ENCODE measurements at regions not wholly inside any gene's neighbourhood (a gene's known extent, or its start where the extent isn't known, plus 50 kb on each side); places are given as distances from the start of the nearest gene placed in this dataset.

DNA sequence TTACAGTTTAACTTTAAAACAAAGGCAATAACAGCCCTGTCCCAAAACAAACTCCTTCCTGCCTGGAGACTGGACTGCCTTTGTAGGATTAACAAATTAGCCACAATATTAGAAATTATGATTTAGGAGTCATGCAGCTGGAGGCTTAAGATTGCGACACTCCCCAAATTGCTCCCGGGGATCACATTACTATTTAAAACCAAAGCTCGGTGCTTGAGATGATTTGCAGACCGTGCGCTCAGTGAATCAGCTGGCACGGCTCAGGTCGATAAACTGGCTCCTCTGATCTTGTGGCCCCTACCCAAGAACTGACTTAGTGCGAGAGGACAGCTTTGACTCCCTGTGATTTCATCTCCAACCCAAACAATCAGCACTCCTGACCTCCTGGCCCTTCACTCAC, 829.3 kb downstream of the NLGN4X start:
- 74 to 77% methylated on average over 8 of the region's 8 CpGs for WGBS, 2 donors
- no peak for DNase-seq

DNA sequence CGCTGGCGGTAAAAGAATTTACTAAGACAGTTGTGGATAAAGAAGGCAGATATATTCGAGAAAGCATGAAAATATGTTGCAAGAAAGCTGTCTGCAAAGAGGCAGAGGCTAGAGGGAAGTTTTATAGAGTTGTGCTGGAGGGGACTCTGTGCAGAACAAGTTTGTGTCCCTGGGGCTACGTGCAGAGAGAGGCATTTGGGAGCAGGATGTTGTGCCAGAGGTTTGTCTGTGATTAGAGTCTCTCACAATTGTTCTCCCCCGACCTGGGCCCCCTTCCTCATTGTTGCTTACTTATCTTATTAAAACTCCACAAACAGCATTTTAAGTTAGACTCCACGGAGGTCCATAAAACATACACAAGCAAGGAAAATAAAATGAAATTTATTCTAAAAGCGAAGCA, 831.3 kb downstream of the NLGN4X start:
- Histone ChIP-seq H3K27ac (no peak overlapping the region), H3K4me3 (no peak overlapping the region), H3K9me3 (peaks cover 0 to 7% (median 0%) of the 10 kb centered on the region in 11 donors), H3K27me3 (no peaks in the 10 kb centered on the region), H3K4me1 (no peaks in the 10 kb centered on the region), H3K36me3 (no peaks in the 10 kb centered on the region)
- ATAC-seq, result no peak
- intact Hi-C loops (cut with DNase I), result no loop called here
- 48 to 51% methylated on average over 7 of the region's 7 CpGs for WGBS, 2 donors
- TF ChIP-seq, protein P1, sequence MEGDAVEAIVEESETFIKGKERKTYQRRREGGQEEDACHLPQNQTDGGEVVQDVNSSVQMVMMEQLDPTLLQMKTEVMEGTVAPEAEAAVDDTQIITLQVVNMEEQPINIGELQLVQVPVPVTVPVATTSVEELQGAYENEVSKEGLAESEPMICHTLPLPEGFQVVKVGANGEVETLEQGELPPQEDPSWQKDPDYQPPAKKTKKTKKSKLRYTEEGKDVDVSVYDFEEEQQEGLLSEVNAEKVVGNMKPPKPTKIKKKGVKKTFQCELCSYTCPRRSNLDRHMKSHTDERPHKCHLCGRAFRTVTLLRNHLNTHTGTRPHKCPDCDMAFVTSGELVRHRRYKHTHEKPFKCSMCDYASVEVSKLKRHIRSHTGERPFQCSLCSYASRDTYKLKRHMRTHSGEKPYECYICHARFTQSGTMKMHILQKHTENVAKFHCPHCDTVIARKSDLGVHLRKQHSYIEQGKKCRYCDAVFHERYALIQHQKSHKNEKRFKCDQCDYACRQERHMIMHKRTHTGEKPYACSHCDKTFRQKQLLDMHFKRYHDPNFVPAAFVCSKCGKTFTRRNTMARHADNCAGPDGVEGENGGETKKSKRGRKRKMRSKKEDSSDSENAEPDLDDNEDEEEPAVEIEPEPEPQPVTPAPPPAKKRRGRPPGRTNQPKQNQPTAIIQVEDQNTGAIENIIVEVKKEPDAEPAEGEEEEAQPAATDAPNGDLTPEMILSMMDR (IDR thresholded peaks at IDR 0.05), result no peak
- no peak for DNase-seq

More for the DNA sequence above, 829.3 kb downstream of the NLGN4X start:
- intact Hi-C loops (cut with DNase I), result no loop called here
- no peaks in the 10 kb centered on the region for H3K27me3 ChIP-seq
- TF ChIP-seq, protein P1 (IDR thresholded peaks at IDR 0.05), result no peak
- H3K4me3 ChIP-seq, result no peak overlapping the region
- no peak overlapping the region for H3K27ac ChIP-seq
- no peaks in the 10 kb centered on the region for H3K36me3 ChIP-seq
- H3K9me3 ChIP-seq, result peaks cover 0 to 8% (median 0%) of the 10 kb centered on the region in 11 donors
- no peaks in the 10 kb centered on the region for H3K4me1 ChIP-seq
- ATAC-seq, result no peak

DNA sequence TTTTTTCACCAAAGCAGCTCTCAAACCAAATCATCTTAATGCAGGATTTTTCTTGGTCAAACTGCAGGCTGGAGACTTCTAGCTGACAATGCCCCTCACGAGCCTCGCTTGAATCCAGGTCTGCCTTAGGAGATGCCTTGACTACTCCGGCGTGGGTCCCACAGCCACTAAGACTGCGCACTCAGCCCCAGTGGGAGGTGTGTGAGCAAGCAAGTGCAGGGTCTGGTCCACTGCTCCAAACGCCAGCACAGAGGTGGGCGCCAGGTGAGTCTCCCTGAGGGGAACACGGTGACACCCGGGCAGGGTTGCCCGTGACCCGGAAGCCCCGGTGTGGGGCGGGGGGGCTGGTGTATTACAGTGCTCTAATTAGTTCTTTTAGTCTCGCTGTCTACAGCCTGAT, 838.3 kb downstream of the NLGN4X start:
- WGBS, 2 donors, result 82 to 85% methylated on average over 13 to 14 of the region's 14 CpGs
- H3K27me3 ChIP-seq, result no peaks in the 10 kb centered on the region
- H3K36me3 ChIP-seq, result no peaks in the 10 kb centered on the region
- H3K4me3 ChIP-seq, result no peak overlapping the region
- H3K4me1 ChIP-seq, result no peaks in the 10 kb centered on the region
- H3K9me3 ChIP-seq, result peaks cover 0 to 5% (median 0%) of the 10 kb centered on the region in 11 donors
- TF ChIP-seq, protein P1 (IDR thresholded peaks at IDR 0.05), result no peak
- intact Hi-C loops (cut with DNase I), result no loop called here
- DNase-seq (no peak), ATAC-seq (no peak)
- no peak overlapping the region for H3K27ac ChIP-seq

DNA sequence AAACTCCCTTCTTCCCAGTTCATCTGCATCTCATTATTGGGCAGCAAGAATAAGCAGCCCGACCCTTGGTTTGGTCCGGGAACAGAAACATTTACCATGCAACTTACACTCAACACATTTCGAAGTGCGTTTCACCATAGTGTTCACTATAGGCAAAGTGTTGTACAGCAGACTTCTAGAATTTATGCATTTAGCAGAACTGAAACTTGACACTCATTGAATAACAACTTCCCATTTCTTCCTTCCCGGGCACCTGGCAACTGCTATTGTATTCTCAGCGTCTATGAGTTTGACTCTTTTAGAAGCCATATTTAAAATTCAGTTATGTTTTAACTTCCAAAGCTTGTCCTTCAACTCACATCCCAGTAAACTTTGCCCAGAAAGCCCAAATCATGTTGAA, 840.6 kb downstream of the NLGN4X start:
- WGBS, 2 donors, result 84 to 88% methylated on average over 6 of the region's 6 CpGs
- no peaks in the 10 kb centered on the region for H3K4me1 ChIP-seq
- intact Hi-C loops (cut with DNase I), result loop anchor here in 1 of 10 donors (5.0 kb wide), 1 partner anchor 456 kb away; no protein-coding TSS in a partner anchor
- peaks cover 0 to 11% (median 0%) of the 10 kb centered on the region in 11 donors for H3K9me3 ChIP-seq
- H3K27ac ChIP-seq, result no peak overlapping the region
- H3K27me3 ChIP-seq, result no peaks in the 10 kb centered on the region
- no peak overlapping the region for H3K4me3 ChIP-seq
- ATAC-seq (no peak), DNase-seq (no peak)
- H3K36me3 ChIP-seq, result no peaks in the 10 kb centered on the region
- TF ChIP-seq, protein P1 (IDR thresholded peaks at IDR 0.05), result no peak
